EH (cell line): ENCODE measurements at regions not wholly inside any gene's neighbourhood (a gene's known extent, or its start where the extent isn't known, plus 50 kb on each side); places are given as distances from the start of the nearest gene placed in this dataset.
"Not testable (repeated sequence)": the region's sequence is repeated elsewhere in the genome, so short reads cannot be mapped to it uniquely, and the experiment has no call there.

ENCODE experiments used
- DNase-seq: peaks from one replicate; pipeline ENCODE4 v3.0.0-alpha.2; 2015; ENCODE audit warnings: low read depth

DNA sequence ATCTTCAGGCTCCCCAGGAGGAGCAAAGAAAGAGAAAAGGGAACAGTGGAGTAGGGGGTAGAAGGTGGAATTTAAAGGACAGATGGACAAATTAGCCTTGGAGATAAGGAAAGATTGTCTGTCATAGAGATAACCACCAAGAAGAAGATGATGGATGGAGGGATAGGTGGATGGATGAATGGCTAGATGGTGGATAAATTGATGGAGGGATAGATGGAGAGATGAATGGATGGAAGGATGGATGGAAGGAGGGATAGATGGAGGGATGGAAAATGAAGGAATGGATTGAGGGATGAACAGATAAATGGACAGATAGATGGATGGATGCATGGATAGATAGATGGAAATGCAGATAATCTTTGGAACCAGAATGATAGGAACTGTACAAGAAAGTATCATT is 102.8 kb downstream of the TNFAIP3 start:
- no peak for DNase-seq

DNA sequence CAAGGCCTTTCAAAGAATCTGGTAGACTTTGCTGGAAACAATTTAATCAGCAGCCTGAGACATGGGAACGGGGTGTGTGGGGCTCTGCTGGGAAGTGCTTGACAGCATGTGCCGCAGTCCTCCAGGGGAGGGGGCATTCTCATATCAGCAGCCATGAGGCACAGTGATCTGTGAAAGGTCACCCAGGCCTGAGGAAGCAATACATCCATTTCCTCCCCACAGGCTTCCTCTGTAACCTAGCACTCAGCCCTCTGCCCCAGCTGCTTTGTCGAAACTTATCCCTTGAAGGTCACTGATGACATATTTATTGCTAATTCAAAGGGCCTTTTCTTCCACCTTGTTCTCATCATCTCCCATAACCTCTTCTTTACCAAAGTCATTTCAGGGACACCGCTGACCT is 103.3 kb downstream of the TNFAIP3 start:
- no peak for DNase-seq

DNA sequence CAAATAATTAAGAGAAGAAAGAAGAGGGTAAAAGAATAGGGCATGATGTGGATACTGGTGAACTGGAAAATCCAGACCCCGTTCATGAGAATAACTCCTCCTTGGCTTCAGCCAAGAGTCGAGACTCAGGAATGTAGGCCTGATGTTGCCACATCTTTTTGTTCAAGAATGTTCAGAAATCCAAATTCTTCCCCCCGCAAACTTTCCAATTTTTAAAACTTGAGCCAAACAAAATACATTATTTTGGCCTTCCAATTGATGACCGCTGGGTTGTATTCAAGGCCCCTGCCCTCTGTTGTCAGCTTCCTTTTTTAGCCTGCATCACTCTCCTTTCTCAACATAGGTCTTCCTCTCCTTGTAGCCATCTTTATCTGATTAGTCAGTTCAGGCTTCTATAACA is 106.1 kb downstream of the TNFAIP3 start:
- peak; percentile 63 for DNase-seq

- peak; percentile 37 for DNase-seq
Measured at GRCh38 chr6:137975188-137975940, 108.3 kb downstream of the TNFAIP3 start.

DNA sequence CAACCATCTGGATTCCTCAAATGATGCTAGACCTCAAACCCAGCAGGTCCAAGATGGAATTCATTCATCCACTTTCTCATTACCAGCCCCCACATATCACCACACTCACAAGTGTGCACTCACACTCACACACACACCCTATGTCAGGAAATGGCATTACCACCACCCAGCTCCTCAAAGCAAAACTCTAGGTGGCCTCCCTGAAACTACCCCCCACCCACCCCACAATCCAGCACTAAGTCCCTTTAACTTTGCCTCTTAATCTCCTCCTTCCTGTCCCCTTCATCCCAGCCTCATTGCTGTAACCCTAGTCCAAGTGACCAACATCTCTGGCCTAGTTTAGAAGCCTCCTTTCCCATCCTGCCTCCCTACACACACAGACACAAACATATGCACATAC is 109.4 kb downstream of the TNFAIP3 start:
- no peak for DNase-seq

DNA sequence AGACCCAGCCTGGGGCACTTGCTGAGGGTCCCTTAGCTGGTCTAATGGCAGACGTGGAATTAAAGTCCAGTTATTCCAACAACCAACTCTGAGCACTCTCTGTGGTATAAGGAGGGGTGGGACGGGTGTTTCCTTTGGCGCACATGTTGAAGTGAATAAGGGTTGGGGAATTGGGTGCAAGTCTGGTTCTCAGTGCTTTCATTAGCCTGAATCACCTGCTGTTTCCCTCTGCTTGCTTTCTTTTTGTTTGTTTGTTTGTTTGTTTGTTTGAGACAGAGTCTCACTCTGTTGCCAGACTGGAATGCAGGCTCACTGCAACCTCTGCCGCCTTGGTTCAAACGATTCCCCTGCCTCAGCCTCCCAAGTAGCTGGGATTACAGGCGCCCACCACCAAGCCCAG is 110.1 kb downstream of the TNFAIP3 start:
- DNase-seq = no peak

GRCh38 chr6:137977814-137978213 is 110.8 kb downstream of the TNFAIP3 start:
- no peak for DNase-seq

GRCh38 chr6:137978252-137978896 is 111.3 kb downstream of the TNFAIP3 start:
- DNase-seq = peak; percentile 28

DNA sequence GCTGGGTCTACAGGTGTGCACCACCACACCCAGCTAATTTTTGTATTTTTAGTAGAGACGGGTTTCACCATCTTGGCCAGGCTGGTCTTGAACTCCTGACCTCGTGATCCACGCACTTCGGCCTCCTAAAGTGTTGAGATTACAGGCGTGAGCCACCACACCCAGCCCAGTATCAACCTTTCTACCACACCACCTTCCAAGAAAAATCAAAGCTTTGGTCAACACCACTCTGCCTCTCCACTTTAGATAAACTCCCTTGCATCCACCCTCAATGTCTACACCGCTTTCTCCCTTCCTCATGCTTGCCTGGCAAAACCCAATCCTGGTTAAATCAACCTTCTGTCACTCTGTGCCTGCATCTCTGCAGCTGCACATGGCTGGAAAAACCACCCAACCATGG is 112.2 kb downstream of the TNFAIP3 start:
- not testable (repeated sequence) for DNase-seq

DNA sequence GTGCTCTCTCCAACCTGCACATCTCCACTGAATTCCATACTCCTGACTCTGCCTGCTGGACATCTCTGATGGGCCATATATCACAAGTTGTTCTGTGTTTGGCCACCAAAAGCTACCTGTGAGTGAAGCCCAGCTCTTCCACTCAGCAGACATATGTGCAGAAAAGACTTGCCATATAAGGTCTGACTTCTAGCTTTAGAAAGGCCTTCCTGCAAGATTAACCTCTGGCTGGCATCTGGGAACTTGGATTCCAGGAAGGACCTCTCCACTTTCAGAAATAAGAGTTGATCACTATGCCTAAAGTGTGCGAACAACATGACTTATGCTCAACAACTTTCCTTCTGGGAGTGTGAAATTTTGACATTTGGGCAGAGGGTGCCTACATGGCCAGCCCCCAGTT is 113.7 kb downstream of the TNFAIP3 start:
- DNase-seq = no peak

GRCh38 chr6:137981758-137982157 is 114.7 kb downstream of the TNFAIP3 start:
- no peak for DNase-seq

GRCh38 chr6:137982418-137983189 is 115.5 kb downstream of the TNFAIP3 start:
- no peak for DNase-seq

DNA sequence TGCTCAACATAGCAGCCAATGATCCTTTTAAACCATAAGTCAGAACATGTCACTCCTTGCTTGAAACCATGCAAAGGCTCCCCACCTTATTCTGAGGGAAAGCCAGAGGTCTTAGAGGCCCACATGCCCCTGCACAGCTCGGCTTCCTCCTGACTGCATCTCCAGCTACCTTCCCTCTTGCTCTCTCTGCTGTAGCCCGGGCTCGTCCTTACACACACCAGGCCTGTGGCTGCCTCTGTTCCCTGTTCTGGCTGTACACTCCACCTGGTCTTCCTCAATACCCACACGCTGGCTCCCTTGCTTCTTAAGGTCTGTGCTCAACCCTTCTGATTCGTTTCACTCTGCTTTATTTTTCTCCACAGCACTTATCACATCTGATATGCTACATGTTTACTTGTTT is 116.2 kb downstream of the TNFAIP3 start:
- no peak for DNase-seq

DNA sequence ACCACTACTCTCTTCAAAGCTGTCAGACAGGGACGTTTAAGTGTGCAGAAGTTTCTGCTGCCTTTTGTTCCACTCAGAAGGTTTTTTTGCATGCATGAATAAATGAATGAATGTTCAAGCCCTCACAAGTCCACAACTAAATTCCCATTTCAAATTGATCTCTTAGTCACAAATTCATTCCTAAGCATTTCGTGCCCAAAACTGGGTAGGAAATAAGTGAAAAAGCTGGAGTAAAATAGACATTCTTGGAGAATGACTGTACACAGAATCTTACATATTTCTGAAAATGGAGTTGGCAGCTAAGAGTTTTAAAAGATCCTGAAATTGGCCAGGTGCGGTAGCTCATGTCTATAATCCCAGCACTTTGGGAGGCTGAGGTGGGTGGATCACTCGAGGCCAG is 117.6 kb downstream of the PERP start:
- peak; percentile 26 for DNase-seq

DNA sequence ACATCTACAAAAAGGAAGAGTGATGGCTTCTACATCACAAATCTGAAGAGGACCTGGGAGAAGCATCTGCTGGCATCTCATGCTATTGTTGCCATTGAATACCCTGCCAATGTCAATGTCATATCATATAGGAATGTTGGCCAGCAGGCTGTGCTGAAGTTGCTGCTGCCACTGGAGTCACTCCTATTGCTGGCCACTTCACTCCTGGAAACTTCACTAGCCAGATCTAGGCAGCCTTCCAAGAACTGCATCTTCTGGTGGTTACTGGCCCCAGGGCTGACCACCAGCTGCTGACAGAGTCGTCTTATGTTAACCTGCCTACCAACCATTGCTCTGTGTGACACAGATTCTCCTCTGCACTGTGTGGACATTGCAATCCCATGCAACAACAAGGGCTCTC is 111.8 kb downstream of the PERP start:
- DNase-seq = peak; percentile 36

DNA sequence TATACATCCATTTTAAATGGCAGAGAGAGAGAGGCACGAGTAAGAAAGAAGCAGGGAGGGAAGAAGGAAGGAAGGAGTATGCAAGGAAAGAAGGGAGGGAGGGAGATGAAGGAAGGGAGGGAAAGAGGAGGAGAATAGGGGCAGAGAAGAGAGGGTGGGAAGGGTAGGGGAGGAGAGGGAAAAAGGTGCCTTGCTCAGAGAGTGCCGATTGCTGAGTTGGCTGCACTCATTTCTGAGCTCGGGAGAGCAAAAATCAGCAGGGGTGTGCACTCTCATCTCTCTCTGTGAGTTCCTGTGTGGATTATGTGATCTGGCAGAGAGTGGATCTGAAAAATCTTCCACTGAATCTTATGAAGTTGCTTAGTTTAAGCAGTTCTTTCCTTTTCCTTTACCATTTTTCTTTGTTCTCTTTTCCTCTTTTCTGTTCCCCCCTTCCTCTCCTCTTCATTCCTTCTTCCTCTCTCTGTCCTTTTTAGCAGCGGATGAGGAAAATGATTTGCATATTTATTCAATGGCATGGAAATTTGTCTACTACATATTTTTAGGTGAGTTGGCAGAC is 108.7 kb downstream of the PERP start:
- DNase-seq = no peak

DNA sequence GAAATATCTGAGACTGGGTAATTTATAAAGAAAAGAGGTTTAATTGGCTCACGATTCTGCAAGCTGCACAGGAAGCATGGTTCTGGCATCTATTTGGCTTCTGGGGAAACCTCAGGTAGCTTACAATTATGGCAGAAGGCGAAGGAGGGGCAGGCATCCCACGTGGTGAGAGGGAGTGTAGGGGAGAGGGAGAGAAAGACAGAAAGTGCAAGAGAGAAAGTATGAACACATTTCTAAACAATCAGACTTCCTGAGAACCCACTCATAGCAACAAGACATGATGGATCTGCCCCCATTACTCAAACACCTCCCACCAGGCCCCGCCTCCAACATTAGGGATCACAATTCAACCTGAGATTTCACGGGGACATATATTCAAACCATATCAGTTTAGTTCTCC is 107.4 kb downstream of the PERP start:
- no peak for DNase-seq

GRCh38 chr6:138000941-138001340 is 106.3 kb downstream of the PERP start:
- no peak for DNase-seq

- DNase-seq = peak; percentile 60
Measured at GRCh38 chr6:138001750-138002349, 105.4 kb downstream of the PERP start.

GRCh38 chr6:138004430-138005287 is 102.6 kb downstream of the PERP start:
- peak; percentile 46 for DNase-seq

DNA sequence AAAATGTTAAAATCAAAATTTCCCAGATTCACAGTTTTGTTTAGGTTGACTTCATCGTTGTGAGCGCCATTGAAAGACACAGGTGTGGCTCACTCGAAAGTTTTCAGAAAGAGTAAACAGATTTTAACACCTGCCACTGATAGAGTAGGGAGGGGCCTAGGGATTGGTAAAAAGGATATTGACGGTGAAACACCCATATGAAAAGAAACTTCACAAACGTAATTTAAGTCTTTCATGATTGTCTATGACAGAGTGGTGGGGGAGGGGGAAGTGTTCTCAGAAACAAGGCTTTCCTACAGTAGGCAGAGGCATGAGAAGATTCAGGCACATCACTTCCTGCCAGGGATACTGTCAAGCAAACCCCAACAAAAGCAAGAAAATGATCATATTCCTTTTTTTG is 101.4 kb downstream of the PERP start:
- DNase-seq = no peak
